Right lobe of liver (tissue), 4 donors: ENCODE measurements at regions not wholly inside any gene's neighbourhood (a gene's known extent, or its start where the extent isn't known, plus 50 kb on each side); places are given as distances from the start of the nearest gene placed in this dataset.
"Not testable (repeated sequence)": the region's sequence is repeated elsewhere in the genome, so short reads cannot be mapped to it uniquely, and the experiment has no call there.

Experiments
- POLR2A ChIP-seq: fragments of 450-650 bp; IDR thresholded peaks from one replicate; pipeline ENCODE4 v1.6.1; 2017; ENCODE audit warnings: antibody characterized with exemption, mild to moderate bottlenecking
- TF ChIP-seq, protein P1 (sequence below), 4 donors: fragments of 200-600 bp in 3 of 4; fragments of 450-650 bp in 1 of 4; IDR thresholded peaks; one replicate each; pipeline versions ENCODE4 v1.5.1 to v1.8.0; 2016 to 2022; ENCODE audit warnings: antibody characterized with exemption in 4 of 4, mild to moderate bottlenecking in 2 of 4
- donor health status: DM: no; HTN: no; CAD: no.
- donor health status: DM: no; HTN: no; CAD: no.
- donor health status: DM: no; HTN: yes; CAD: no.

DNA sequence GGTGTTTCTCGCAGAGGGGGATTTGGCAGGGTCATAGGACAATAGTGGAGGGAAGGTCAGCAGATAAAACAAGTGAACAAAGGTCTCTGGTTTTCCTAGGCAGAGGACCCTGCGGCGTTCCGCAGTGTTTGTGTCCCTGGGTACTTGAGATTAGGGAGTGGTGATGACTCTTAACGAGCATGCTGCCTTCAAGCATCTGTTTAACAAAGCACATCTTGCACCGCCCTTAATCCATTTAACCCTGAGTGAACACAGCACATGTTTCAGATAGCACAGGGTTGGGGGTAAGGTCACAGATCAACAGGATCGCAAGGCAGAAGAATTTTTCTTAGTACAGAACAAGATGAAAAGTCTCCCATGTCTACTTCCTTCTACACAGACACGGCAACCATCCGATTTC is 75.6 kb upstream of the SOD1 start:
- TF ChIP-seq, protein P1, sequence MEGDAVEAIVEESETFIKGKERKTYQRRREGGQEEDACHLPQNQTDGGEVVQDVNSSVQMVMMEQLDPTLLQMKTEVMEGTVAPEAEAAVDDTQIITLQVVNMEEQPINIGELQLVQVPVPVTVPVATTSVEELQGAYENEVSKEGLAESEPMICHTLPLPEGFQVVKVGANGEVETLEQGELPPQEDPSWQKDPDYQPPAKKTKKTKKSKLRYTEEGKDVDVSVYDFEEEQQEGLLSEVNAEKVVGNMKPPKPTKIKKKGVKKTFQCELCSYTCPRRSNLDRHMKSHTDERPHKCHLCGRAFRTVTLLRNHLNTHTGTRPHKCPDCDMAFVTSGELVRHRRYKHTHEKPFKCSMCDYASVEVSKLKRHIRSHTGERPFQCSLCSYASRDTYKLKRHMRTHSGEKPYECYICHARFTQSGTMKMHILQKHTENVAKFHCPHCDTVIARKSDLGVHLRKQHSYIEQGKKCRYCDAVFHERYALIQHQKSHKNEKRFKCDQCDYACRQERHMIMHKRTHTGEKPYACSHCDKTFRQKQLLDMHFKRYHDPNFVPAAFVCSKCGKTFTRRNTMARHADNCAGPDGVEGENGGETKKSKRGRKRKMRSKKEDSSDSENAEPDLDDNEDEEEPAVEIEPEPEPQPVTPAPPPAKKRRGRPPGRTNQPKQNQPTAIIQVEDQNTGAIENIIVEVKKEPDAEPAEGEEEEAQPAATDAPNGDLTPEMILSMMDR (IDR thresholded peaks at IDR 0.05), result not testable (repeated sequence)
- not testable (repeated sequence) for TF ChIP-seq POLR2A
